SKM-1 (cell line): ENCODE measurements at regions not wholly inside any gene's neighbourhood (a gene's known extent, or its start where the extent isn't known, plus 50 kb on each side); places are given as distances from the start of the nearest gene placed in this dataset.

Experiments used
- DNase-seq: peaks from one replicate; lab custom pipeline; 2025; ENCODE audit not compliant: unreplicated experiment; lab: John Stamatoyannopoulos, UW

- no peak for DNase-seq
These were observed 492.8 kb upstream of the MDFIC2 start for GRCh38 chr3:70805061-70805889.

DNA sequence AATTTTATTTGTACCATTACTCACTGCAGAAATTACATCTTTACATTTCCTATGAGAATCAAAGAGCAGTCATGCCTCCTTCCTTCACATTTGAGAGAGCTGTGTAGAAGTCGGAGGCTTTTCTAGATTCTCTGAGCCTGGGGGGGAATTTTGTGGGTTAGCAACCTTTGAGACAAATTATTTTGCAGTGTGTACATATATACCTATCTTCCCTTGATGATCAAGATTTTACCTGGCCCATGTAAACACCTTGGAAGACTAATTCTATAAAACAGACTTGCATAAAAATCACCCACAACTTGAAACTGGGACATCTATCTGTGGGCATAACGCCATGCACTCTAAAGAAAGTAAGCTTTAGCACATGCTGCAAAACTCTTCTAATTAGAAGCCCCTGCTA, 491.5 kb upstream of the MDFIC2 start:
- no peak for DNase-seq

- no peak for DNase-seq
These were observed 490.9 kb upstream of the MDFIC2 start for GRCh38 chr3:70803319-70803718.

GRCh38 chr3:70800951-70801350, 488.5 kb upstream of the MDFIC2 start:
- no peak for DNase-seq

DNA sequence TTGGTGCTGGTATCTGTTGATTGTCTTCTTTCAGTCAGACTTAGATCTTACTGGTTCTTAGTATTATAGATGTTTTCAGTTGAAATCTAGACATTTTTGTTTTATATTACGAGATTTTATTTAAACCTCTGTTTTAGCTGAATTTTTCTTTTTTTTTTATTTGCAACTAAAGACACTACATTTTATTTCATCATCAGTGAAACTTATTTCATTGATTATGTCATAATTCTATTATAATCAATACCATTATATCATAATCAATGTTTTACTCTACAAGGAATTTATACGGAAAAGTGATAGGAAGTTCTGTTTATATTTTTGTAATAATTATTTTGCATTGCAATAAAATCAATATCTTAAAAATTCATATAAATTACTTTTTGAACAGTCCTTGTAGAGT, 477.4 kb upstream of the MDFIC2 start:
- no peak for DNase-seq

GRCh38 chr3:70780790-70781189, 468.4 kb upstream of the MDFIC2 start:
- no peak for DNase-seq

DNA sequence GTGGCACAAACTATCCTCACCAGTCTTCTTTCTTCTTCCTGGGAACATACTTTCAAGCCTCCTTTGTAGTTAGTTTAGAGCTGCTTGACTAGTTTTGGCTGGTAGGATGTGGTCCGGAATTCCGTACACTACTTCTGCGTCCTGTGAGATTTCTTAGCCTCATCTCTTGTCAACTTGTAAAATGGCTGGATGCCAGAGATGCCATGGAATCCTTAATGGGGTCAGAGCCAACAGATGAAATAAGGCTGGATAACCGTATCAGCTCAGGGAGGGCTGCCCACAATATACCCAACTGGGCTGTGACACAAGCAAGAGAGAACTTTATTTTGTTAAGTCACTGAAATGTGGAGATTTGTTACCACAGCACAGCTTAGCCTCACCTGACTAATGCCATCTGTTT, 466.9 kb upstream of the MDFIC2 start:
- DNase-seq = no peak

GRCh38 chr3:70776081-70776480, 463.6 kb upstream of the MDFIC2 start:
- no peak for DNase-seq

DNA sequence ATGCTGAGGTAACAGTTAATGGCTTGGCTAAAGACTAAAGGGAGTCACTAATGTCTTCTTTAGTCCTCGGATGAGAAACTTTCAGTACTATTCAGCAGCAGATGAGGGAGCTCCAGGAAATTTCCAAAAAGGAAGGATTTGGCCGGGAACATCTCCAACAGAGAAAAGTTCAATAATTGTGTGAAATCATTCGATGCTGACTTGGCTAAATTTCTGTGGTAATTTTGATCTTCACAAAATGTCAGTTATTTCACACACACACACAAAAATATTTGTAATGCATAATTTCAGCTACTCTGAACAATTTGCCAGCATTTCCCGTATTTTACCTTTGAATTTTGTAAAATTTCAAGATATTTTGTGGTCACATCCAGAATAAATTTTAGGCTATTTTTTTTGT, 462.8 kb upstream of the MDFIC2 start:
- DNase-seq = no peak

- no peak for DNase-seq
These were observed 462.2 kb upstream of the MDFIC2 start for GRCh38 chr3:70774641-70775040.

DNA sequence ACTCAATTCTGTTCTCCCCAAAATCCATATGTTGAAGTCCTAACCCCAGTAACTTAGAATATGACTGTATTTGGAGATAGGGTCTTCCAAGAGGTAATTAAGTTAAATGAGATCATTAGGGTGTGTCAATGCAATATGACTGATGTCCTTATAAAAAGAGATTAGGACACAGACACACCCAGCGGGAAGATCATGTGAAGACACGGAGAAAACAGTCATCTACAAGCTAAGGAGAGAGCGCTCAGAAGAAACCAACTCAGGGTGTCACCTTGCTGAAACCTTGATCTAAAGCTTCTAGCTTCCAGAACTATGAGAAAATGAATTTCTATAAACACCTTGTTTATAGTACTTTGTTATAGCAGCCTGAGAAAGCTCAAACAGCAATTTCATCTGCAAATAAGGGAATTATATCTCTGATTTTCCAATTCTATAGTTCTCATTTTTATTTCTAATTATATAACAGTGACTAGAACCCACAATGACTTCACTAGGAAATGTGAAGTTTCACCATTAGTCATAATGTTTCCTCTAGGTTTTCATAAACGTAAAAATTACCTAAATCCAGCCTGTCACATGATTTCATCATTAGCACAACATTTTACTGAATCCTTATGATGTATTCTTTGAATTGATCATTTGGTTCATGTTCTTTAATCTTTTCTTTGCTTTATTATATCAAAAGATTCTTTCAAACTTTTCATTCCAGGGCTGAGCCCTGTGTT, 459.1 kb upstream of the MDFIC2 start:
- DNase-seq = no peak

- no peak for DNase-seq
These were observed 458.2 kb upstream of the MDFIC2 start for GRCh38 chr3:70770650-70771049.

- no peak for DNase-seq
These were observed 453.9 kb upstream of the MDFIC2 start for GRCh38 chr3:70766301-70766700.

- no peak for DNase-seq
These were observed 451.5 kb upstream of the MDFIC2 start for GRCh38 chr3:70763894-70764293.

DNA sequence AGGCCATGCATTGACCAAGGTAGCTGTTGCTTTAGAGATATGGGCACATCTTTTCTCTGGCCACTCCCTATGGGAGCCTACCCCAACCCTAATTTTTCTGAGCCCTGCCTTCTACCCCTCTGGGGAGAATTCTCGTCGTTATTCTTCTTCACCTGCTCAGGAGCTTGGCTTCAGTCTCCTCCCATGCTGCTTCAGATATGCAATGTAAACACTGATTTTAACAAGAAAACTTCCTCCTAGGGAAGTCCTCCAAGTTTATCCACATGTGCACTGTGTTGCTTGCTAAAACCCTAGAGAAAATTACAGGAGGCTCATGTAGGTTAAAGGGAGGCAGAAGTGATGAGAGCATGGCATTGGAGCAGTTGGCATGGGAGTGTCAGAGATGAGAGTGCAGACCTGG, 445.2 kb upstream of the MDFIC2 start:
- no peak for DNase-seq

- no peak for DNase-seq
These were observed 443.1 kb upstream of the MDFIC2 start for GRCh38 chr3:70755526-70755925.

DNA sequence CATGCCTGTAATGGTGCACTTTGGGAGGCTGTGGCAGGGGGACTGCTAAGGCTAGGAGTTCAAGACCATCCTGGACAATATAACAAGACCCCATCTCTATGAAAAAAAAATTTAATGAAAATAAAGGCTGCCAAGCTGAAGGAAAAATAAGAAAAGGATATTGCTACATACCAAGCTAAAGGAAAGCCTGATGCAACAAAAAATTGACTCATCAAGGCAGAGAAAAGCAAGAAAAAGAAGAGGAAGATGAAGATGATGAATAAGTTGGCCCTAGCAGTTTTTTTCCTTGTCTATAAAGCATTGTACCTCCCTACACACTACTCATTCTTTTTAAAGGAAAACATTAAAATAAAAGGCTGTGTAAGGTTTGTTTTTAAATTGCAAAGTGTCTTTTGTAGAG, 441.9 kb upstream of the MDFIC2 start:
- DNase-seq = no peak

GRCh38 chr3:70753572-70753971, 441.1 kb upstream of the MDFIC2 start:
- no peak for DNase-seq

GRCh38 chr3:70752051-70752450, 439.6 kb upstream of the MDFIC2 start:
- DNase-seq = no peak

DNA sequence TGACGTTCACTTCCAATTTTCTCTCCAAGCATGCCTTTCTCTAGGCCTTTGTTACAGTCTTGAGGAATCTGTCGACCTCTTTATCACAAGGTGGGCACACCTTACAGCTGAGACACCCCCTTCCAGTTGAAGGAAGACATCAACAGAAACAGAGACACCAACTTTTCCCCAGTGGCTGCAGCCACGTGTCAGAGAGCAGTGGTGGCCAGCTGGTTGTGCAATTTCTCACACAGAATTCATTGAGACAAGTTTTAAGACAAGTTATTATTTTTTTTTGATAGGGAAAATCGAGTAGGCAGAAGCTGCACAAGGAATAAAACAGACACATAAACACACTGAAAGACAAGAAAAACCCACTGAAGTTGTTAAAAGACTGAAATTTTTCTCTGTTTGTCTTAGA, 436.7 kb upstream of the MDFIC2 start:
- DNase-seq = no peak

DNA sequence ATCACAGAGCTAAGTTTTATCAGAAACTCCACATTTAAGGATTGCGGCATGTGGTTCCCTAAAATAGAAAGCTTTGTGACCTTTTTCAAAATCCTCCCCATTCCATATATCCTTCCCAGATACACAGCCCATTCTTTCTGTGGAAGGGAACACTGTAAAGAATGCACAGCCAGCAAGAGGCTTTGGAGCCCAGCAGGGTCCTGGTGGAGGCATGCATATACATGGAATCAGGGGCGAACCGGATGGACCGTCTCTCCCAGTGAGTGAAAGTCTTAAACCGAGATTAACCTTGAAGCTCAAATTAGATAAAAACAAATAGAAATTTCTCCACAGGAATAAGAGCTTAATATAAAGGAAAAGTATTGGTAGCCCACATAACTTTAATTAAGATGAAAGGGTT, 436.2 kb upstream of the MDFIC2 start:
- DNase-seq = no peak

DNA sequence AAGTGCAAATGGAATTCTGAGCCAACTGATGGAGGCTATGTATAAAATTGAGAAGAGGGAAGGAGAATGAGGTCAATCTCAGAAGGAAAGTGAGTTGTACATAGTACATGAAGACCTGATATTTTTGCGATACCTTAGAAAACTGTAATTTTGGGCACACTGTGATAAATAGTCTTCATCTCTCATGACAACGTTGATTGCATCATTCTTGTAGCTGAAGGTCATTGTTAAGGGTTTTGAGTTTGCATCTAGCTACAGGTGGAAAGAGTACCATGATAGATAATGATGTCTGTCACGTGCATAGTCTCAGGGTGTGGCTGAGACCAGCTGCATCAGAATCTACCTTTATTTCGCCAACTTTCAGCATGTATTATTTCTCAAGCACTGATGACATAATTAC, 435.4 kb upstream of the MDFIC2 start:
- no peak for DNase-seq

- no peak for DNase-seq
These were observed 432.1 kb upstream of the MDFIC2 start for GRCh38 chr3:70744536-70744935.
